HuH-7 (cell line): ENCODE measurements at regions not wholly inside any gene's neighbourhood (a gene's known extent, or its start where the extent isn't known, plus 50 kb on each side); places are given as distances from the start of the nearest gene placed in this dataset.

Experiments
- DNase-seq: peaks from one replicate; pipeline ENCODE4 v3.0.0; 2011; ENCODE audit warnings: low spot score

- DNase-seq: no peak
These were observed 448.2 kb upstream of the AUTS2 start for GRCh38 chr7:69149804-69150782.

- no peak for DNase-seq
These were observed 435.9 kb upstream of the AUTS2 start for GRCh38 chr7:69162326-69162725.

GRCh38 chr7:69162931-69163670, 435.2 kb upstream of the AUTS2 start:
- no peak for DNase-seq

- no peak for DNase-seq
These were observed 431.2 kb upstream of the AUTS2 start for GRCh38 chr7:69166979-69167516.

- no peak for DNase-seq
These were observed 428.9 kb upstream of the AUTS2 start for GRCh38 chr7:69169386-69169785.

GRCh38 chr7:69172357-69173077, 425.8 kb upstream of the AUTS2 start:
- no peak for DNase-seq

- no peak for DNase-seq
These were observed 424.9 kb upstream of the AUTS2 start for GRCh38 chr7:69173341-69173740.

- DNase-seq: no peak
These were observed 424.4 kb upstream of the AUTS2 start for GRCh38 chr7:69173846-69174245.

GRCh38 chr7:69176841-69177240, 421.4 kb upstream of the AUTS2 start:
- DNase-seq: no peak

GRCh38 chr7:69177461-69177861, 420.8 kb upstream of the AUTS2 start:
- DNase-seq: no peak

GRCh38 chr7:69177941-69178494, 420.3 kb upstream of the AUTS2 start:
- no peak for DNase-seq

GRCh38 chr7:69180662-69181061, 417.6 kb upstream of the AUTS2 start:
- no peak for DNase-seq

GRCh38 chr7:69182596-69183467, 415.4 kb upstream of the AUTS2 start:
- no peak for DNase-seq

GRCh38 chr7:69184339-69184738, 413.9 kb upstream of the AUTS2 start:
- no peak for DNase-seq

GRCh38 chr7:69185170-69185569, 413.1 kb upstream of the AUTS2 start:
- DNase-seq: no peak

GRCh38 chr7:69186974-69187373, 411.3 kb upstream of the AUTS2 start:
- DNase-seq: no peak

- no peak for DNase-seq
These were observed 410.4 kb upstream of the AUTS2 start for GRCh38 chr7:69187824-69188333.

- no peak for DNase-seq
These were observed 408.9 kb upstream of the AUTS2 start for GRCh38 chr7:69189406-69189805.

- DNase-seq: no peak
These were observed 408.2 kb upstream of the AUTS2 start for GRCh38 chr7:69190025-69190424.

GRCh38 chr7:69190763-69191162, 407.5 kb upstream of the AUTS2 start:
- no peak for DNase-seq

- no peak for DNase-seq
These were observed 406.1 kb upstream of the AUTS2 start for GRCh38 chr7:69192134-69192533.
